IMR-90 (cell line): ENCODE measurements at regions not wholly inside any gene's neighbourhood (a gene's known extent, or its start where the extent isn't known, plus 50 kb on each side); places are given as distances from the start of the nearest gene placed in this dataset.

ENCODE experiments used
- ATAC-seq: fragments of 200-7000 bp; cut with Tn5 transposase; 2 replicates; pipeline ENCODE4 v1.9.1; 2020; ENCODE audit warnings: low read depth, mild to moderate bottlenecking, moderate library complexity
- BruUV-seq: library from RNA; stranded (reverse); fragments of 400-500 nt; replicated peaks from 2 replicates; lab custom pipeline; 2021; lab: Mats Ljungman, UMichigan
- CTCF ChIA-PET: fragments of 300-600 bp; formaldehyde crosslinking; extraction: SDS; loops from one replicate; lab custom pipeline; 2021; ENCODE audit warnings: antibody characterized with exemption; lab: Yijun Ruan, JAX
- POLR2A ChIA-PET: fragments of 300-600 bp; sonication (Branson Sonifier 250); formaldehyde crosslinking; loops from one replicate; lab custom pipeline; 2022; ENCODE audit warnings: antibody characterized with exemption; ENCODE audit not compliant: unreplicated experiment; lab: Charles Lee
- DNase-seq: peaks from one replicate; pipeline ENCODE4 v3.0.0; 2013
- H2AFZ ChIP-seq: replicated peaks from 2 replicates; pipeline ENCODE3; 2013; ENCODE audit warnings: low read length, mild to moderate bottlenecking; ENCODE audit not compliant: poor library complexity
- H2AK5ac ChIP-seq: 2 replicates; pipeline ENCODE4 v1.6.1; 2013; ENCODE audit warnings: low read depth, low read length, inconsistent platforms
- H2AK9ac ChIP-seq: replicated peaks from 2 replicates; pipeline ENCODE3; 2013; ENCODE audit warnings: mild to moderate bottlenecking, low read depth, low read length, moderate library complexity; ENCODE audit not compliant: poor library complexity
- H2BK120ac ChIP-seq: 2 replicates; pipeline ENCODE4 v1.6.1; 2013; ENCODE audit warnings: low read depth, low read length, inconsistent platforms
- H2BK15ac ChIP-seq: 3 replicates; pipeline ENCODE4 v1.6.1; 2013; ENCODE audit warnings: low read depth, low read length, inconsistent platforms
- H2BK20ac ChIP-seq: 2 replicates; pipeline ENCODE4 v1.6.1; 2013; ENCODE audit warnings: low read depth, mild to moderate bottlenecking, inconsistent platforms, low read length, moderate library complexity
- H2BK5ac ChIP-seq: 2 replicates; pipeline ENCODE4 v1.6.1; 2013; ENCODE audit warnings: mild to moderate bottlenecking, low read depth, low read length, inconsistent platforms; ENCODE audit not compliant: poor library complexity, severe bottlenecking
- H3K14ac ChIP-seq: replicated peaks from 2 replicates; pipeline ENCODE4 v1.6.1; 2013; ENCODE audit warnings: low read depth, low read length, inconsistent platforms
- H3K18ac ChIP-seq: 2 replicates; pipeline ENCODE4 v1.6.1; 2013; ENCODE audit warnings: low read depth, low read length, control low read depth
- H3K23ac ChIP-seq: 2 replicates; pipeline ENCODE4 v1.6.1; 2013; ENCODE audit warnings: low read depth, low read length, inconsistent platforms
- H3K27ac ChIP-seq: 2 replicates; pipeline ENCODE4 v1.5.1; 2013; ENCODE audit warnings: mild to moderate bottlenecking, control low read depth, low read length; ENCODE audit not compliant: insufficient read depth
- H3K27me3 ChIP-seq: 2 replicates; pipeline ENCODE4 v1.6.1; 2013; ENCODE audit warnings: low read length; ENCODE audit not compliant: control insufficient read depth, insufficient read depth
- H3K36me3 ChIP-seq: 2 replicates; pipeline ENCODE4 v1.6.1; 2013; ENCODE audit warnings: low read length, mixed read lengths; ENCODE audit not compliant: control insufficient read depth, insufficient read depth
- H3K4ac ChIP-seq: 2 replicates; pipeline ENCODE4 v1.6.1; 2013; ENCODE audit warnings: low read depth, low read length, inconsistent platforms
- H3K4me1 ChIP-seq: 2 replicates; pipeline ENCODE4 v1.6.1; 2013; ENCODE audit warnings: low read length, mixed read lengths; ENCODE audit not compliant: control insufficient read depth, insufficient read depth
- H3K4me2 ChIP-seq: 2 replicates; pipeline ENCODE4 v1.6.1; 2013; ENCODE audit warnings: low read depth, mild to moderate bottlenecking, control low read depth, low read length, moderate library complexity
- H3K4me3 ChIP-seq: 2 replicates; pipeline ENCODE4 v1.5.1; 2013; ENCODE audit warnings: low read depth, mild to moderate bottlenecking, control low read depth, low read length, moderate library complexity; ENCODE audit not compliant: insufficient read depth
- H3K56ac ChIP-seq: 2 replicates; pipeline ENCODE4 v1.6.1; 2013; ENCODE audit warnings: low read length, inconsistent platforms; ENCODE audit not compliant: insufficient read depth; ENCODE audit errors: extremely low read depth
- H3K79me1 ChIP-seq, 2 experiments: 2 replicates each; pipeline ENCODE4 v1.6.1; 2013; ENCODE audit warnings: low read length in 2 of 2, inconsistent platforms in 1 of 2, low read depth in 1 of 2
- H3K9ac ChIP-seq: 2 replicates; pipeline ENCODE4 v1.6.1; 2013; ENCODE audit warnings: low read depth, low read length, control low read depth
- H3K9me1 ChIP-seq: 2 replicates; pipeline ENCODE4 v1.6.1; 2013; ENCODE audit warnings: low read length, inconsistent platforms; ENCODE audit not compliant: insufficient read depth
- H3K9me3 ChIP-seq: 2 replicates; pipeline ENCODE4 v1.6.1; 2013; ENCODE audit warnings: low read length; ENCODE audit not compliant: control insufficient read depth, insufficient read depth
- H4K20me1 ChIP-seq: 2 replicates; pipeline ENCODE4 v1.6.1; 2013; ENCODE audit warnings: low read length, inconsistent platforms; ENCODE audit not compliant: insufficient read depth
- H4K5ac ChIP-seq: 2 replicates; pipeline ENCODE4 v1.6.1; 2013; ENCODE audit warnings: mild to moderate bottlenecking, low read depth, low read length, control low read depth
- H4K8ac ChIP-seq, 2 experiments: 2 replicates each; pipeline ENCODE4 v1.6.1; 2013; ENCODE audit warnings: low read depth in 2 of 2, low read length in 2 of 2, control low read depth in 1 of 2, inconsistent platforms in 1 of 2
- H4K91ac ChIP-seq: 2 replicates; pipeline ENCODE4 v1.6.1; 2013; ENCODE audit warnings: low read depth, low read length, inconsistent platforms; ENCODE audit not compliant: insufficient read depth
- BHLHE40 ChIP-seq: fragments of 150-350 bp; IDR thresholded peaks from 2 replicates; pipeline ENCODE4 v1.6.1; 2016; ENCODE audit warnings: mild to moderate bottlenecking, low read depth, low read length
- CEBPB ChIP-seq: IDR thresholded peaks from 2 replicates; pipeline ENCODE4 v1.6.1; 2012; ENCODE audit warnings: low read depth, low read length, improper control_type of control experiment
- CHD1 ChIP-seq: IDR thresholded peaks from 2 replicates; pipeline ENCODE4 v1.6.1; 2012; ENCODE audit warnings: low read depth, low read length, improper control_type of control experiment
- FOS ChIP-seq: fragments of 150-350 bp; IDR thresholded peaks from 2 replicates; pipeline ENCODE4 v1.6.1; 2016; ENCODE audit warnings: low read depth, low read length
- NFE2L2 ChIP-seq: fragments of 150-350 bp; IDR thresholded peaks from 2 replicates; pipeline ENCODE4 v1.6.1; 2016; ENCODE audit warnings: low read depth, mild to moderate bottlenecking, low read length
- POLR2A ChIP-seq: IDR thresholded peaks from 2 replicates; pipeline ENCODE4 v1.6.1; 2012; ENCODE audit warnings: mild to moderate bottlenecking, low read depth, low read length
- RAD21 ChIP-seq: IDR thresholded peaks from 2 replicates; pipeline ENCODE4 v1.6.1; 2012; ENCODE audit warnings: low read length, improper control_type of control experiment
- RCOR1 ChIP-seq: IDR thresholded peaks from 2 replicates; pipeline ENCODE4 v1.6.1; 2012; ENCODE audit warnings: mild to moderate bottlenecking, low read length, improper control_type of control experiment; ENCODE audit not compliant: insufficient replicate concordance
- RFX5 ChIP-seq: IDR thresholded peaks from 2 replicates; pipeline ENCODE4 v1.8.0; 2012; ENCODE audit warnings: low read depth, mild to moderate bottlenecking, low read length, moderate library complexity
- WGBS, 2 experiments: methylation state at CpG; one replicate each; pipeline versions ENCODE4 v1.1.5 to v1.1.7; 2013; ENCODE audit warnings: missing lambda C conversion rate in 2 of 2; ENCODE audit not compliant: insufficient read length in 1 of 2; ENCODE audit errors: extremely low coverage in 2 of 2; 5-methylcytosine and 5-hydroxymethylcytosine counted together
- dilution Hi-C: fragments of 300-500 bp; cut with HindIII; formaldehyde crosslinking; loops from one replicate; pipeline ENCODE4 v1.14.3; 2018; ENCODE audit warnings: low sequenced_read_pairs; ENCODE audit not compliant: unreplicated experiment
- in situ Hi-C: fragments of 300-500 bp; cut with MboI; formaldehyde crosslinking; loops from 3 replicates; pipeline ENCODE4 v1.14.3; 2019; ENCODE audit warnings: low sequenced_read_pairs, inconsistent platforms, mixed read lengths
- intact Hi-C: fragments of 100-400 bp; cut with micrococcal nuclease; formaldehyde crosslinking; loops from 2 replicates; pipeline ENCODE4 v1.10.0; 2022
- TF ChIP-seq, protein P1 (sequence below): fragments of 150-350 bp; IDR thresholded peaks from 2 replicates; pipeline ENCODE4 v1.6.1; 2016; ENCODE audit warnings: low read depth, mild to moderate bottlenecking, low read length, moderate library complexity, borderline replicate concordance
- TF ChIP-seq, protein P2 (sequence below): conservative IDR thresholded peaks from 2 replicates; pipeline ENCODE4 v1.5.1; 2012; ENCODE audit warnings: mild to moderate bottlenecking, low read depth, low read length, improper control_type of control experiment
- TF ChIP-seq, protein P3 (sequence below): fragments of 150-350 bp; IDR thresholded peaks from 2 replicates; pipeline ENCODE4 v1.6.1; 2017; ENCODE audit warnings: mild to moderate bottlenecking, antibody characterized with exemption, low read length, low read depth

DNA sequence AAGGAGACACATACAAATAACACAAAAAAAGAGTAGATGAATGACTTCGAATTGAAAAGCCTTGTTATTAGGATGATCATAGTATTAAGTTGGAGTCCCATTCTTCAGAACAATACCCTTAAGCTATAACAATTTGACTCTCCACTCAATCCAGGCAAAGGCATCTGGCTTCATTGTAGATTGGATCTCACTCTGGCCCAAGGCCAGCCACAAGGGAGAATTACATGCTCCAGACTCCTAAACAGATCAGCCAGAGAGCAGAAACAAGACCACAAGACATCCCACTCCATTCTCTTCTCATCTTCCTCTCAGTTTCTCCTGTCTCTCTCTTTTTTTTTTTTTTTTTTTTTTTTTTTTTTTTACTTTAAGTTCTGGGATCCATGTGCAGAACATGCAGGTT is 213.9 kb downstream of the DHX15 start:
- CTCF ChIA-PET, result no interaction called here
- H2AFZ ChIP-seq, result no peak overlapping the region
- POLR2A ChIA-PET, result no interaction called here
- no peak overlapping the region for H4K5ac ChIP-seq
- H3K9ac ChIP-seq, result no peak overlapping the region
- H3K27me3 ChIP-seq, result 0 out of 2 replicates have a peak, but pooled peaks cover 1% of the 10 kb centered on the region
- no peak overlapping the region for H3K4me3 ChIP-seq
- no peak overlapping the region for H3K27ac ChIP-seq
- DNase-seq, result no peak
- no TSS peak for BruUV-seq
- no peak overlapping the region for H2BK20ac ChIP-seq
- no peak overlapping the region for H3K14ac ChIP-seq
- H4K20me1 ChIP-seq, result no peaks in the 10 kb centered on the region
- no peak overlapping the region for H3K4me2 ChIP-seq
- no peaks in the 10 kb centered on the region for H3K4me1 ChIP-seq
- no peaks in the 10 kb centered on the region for H3K9me3 ChIP-seq
- in situ Hi-C loops, result no loop called here
- ATAC-seq, result no peak
- WGBS, 2 experiments, result no CpG with 5 or more reads among the region's 1 CpG
- no peak overlapping the region for H3K4ac ChIP-seq
- no peaks in the 10 kb centered on the region for H3K36me3 ChIP-seq
- H3K18ac ChIP-seq, result no peak overlapping the region
- H2AK5ac ChIP-seq, result no peak overlapping the region
- TF ChIP-seq, protein P1, sequence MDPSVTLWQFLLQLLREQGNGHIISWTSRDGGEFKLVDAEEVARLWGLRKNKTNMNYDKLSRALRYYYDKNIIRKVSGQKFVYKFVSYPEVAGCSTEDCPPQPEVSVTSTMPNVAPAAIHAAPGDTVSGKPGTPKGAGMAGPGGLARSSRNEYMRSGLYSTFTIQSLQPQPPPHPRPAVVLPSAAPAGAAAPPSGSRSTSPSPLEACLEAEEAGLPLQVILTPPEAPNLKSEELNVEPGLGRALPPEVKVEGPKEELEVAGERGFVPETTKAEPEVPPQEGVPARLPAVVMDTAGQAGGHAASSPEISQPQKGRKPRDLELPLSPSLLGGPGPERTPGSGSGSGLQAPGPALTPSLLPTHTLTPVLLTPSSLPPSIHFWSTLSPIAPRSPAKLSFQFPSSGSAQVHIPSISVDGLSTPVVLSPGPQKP, result no peak
- TF ChIP-seq POLR2A (no peak), BHLHE40 (no peak), RAD21 (no peak), RCOR1 (no peak), CEBPB (no peak), RFX5 (no peak), NFE2L2 (no peak), FOS (no peak), CHD1 (no peak)
- TF ChIP-seq, protein P2, sequence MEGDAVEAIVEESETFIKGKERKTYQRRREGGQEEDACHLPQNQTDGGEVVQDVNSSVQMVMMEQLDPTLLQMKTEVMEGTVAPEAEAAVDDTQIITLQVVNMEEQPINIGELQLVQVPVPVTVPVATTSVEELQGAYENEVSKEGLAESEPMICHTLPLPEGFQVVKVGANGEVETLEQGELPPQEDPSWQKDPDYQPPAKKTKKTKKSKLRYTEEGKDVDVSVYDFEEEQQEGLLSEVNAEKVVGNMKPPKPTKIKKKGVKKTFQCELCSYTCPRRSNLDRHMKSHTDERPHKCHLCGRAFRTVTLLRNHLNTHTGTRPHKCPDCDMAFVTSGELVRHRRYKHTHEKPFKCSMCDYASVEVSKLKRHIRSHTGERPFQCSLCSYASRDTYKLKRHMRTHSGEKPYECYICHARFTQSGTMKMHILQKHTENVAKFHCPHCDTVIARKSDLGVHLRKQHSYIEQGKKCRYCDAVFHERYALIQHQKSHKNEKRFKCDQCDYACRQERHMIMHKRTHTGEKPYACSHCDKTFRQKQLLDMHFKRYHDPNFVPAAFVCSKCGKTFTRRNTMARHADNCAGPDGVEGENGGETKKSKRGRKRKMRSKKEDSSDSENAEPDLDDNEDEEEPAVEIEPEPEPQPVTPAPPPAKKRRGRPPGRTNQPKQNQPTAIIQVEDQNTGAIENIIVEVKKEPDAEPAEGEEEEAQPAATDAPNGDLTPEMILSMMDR, result no peak
- TF ChIP-seq, protein P3, sequence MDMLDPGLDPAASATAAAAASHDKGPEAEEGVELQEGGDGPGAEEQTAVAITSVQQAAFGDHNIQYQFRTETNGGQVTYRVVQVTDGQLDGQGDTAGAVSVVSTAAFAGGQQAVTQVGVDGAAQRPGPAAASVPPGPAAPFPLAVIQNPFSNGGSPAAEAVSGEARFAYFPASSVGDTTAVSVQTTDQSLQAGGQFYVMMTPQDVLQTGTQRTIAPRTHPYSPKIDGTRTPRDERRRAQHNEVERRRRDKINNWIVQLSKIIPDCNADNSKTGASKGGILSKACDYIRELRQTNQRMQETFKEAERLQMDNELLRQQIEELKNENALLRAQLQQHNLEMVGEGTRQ, result no peak
- H3K56ac ChIP-seq, result no peak overlapping the region
- no peak overlapping the region for H2BK5ac ChIP-seq
- H4K8ac ChIP-seq, result no peak overlapping the region
- no peak overlapping the region for H4K91ac ChIP-seq
- intact Hi-C loops, result no loop called here
- no peak overlapping the region for H3K23ac ChIP-seq
- H3K9me1 ChIP-seq, result no peaks in the 10 kb centered on the region
- H2BK15ac ChIP-seq, result no peak overlapping the region
- H2AK9ac ChIP-seq, result no peak overlapping the region
- H3K79me1 ChIP-seq, result no peaks in the 10 kb centered on the region
- no peak overlapping the region for H2BK120ac ChIP-seq
- dilution Hi-C loops, result no loop called here
